Keratinocyte (primary cell): ENCODE measurements at regions not wholly inside any gene's neighbourhood (a gene's known extent, or its start where the extent isn't known, plus 50 kb on each side); places are given as distances from the start of the nearest gene placed in this dataset.

Experiments used
- EZH2 ChIP-seq: IDR thresholded peaks from one replicate; pipeline ENCODE4 v1.6.1; 2012; ENCODE audit warnings: inconsistent platforms, mild to moderate bottlenecking, low read length, moderate library complexity
- TF ChIP-seq, protein P1 (sequence below), 3 experiments: IDR thresholded peaks in 1 of 3; conservative IDR thresholded peaks in 1 of 3; optimal IDR thresholded peaks in 1 of 3; 2 replicates in 2 of 3; 3 replicates in 1 of 3; pipeline versions ENCODE3 to v1.5.1; 2011; ENCODE audit warnings: low read length in 3 of 3, mild to moderate bottlenecking in 3 of 3, moderate library complexity in 2 of 3, control low read depth in 1 of 3, inconsistent platforms in 1 of 3; ENCODE audit not compliant: insufficient read depth in 2 of 3; ENCODE audit errors: extremely low read depth in 1 of 3

DNA sequence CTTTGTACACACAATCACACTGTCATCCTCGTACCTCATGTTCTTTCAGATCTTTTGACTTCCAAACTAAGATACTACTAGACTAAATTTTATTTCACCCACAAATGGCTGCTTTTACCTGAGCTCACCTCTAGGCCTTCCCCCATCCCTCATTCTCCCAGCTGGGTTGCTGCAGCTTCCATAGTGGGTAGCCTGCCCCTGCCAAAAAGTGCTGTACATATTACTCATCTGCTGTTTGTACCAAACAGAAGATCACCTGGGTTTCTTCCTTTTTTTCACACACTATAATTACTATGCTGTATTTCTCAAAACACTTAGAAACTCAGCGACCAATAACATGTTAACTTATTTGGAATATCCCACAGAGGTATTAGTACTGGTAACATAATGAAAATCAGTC, 267.6 kb upstream of the PRDM1 start:
- TF ChIP-seq, protein P1, sequence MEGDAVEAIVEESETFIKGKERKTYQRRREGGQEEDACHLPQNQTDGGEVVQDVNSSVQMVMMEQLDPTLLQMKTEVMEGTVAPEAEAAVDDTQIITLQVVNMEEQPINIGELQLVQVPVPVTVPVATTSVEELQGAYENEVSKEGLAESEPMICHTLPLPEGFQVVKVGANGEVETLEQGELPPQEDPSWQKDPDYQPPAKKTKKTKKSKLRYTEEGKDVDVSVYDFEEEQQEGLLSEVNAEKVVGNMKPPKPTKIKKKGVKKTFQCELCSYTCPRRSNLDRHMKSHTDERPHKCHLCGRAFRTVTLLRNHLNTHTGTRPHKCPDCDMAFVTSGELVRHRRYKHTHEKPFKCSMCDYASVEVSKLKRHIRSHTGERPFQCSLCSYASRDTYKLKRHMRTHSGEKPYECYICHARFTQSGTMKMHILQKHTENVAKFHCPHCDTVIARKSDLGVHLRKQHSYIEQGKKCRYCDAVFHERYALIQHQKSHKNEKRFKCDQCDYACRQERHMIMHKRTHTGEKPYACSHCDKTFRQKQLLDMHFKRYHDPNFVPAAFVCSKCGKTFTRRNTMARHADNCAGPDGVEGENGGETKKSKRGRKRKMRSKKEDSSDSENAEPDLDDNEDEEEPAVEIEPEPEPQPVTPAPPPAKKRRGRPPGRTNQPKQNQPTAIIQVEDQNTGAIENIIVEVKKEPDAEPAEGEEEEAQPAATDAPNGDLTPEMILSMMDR (optimal IDR thresholded peaks at IDR 0.05 in 1 of 3, IDR thresholded peaks at IDR 0.05 in 1 of 3, conservative IDR thresholded peaks at IDR 0.05 in 1 of 3; ENCODE audit: extremely low read depth in 1 of 3, insufficient read depth in 2 of 3, low read length in 3 of 3), result peak in 1 of 3 experiments; percentile 27
- no peak for TF ChIP-seq EZH2
